GM18508 (cell line): ENCODE measurements at regions not wholly inside any gene's neighbourhood (a gene's known extent, or its start where the extent isn't known, plus 50 kb on each side); places are given as distances from the start of the nearest gene placed in this dataset.

Experiments used
- ATAC-seq: cut with Tn5 transposase; IDR thresholded peaks from one replicate; pipeline ENCODE4 v1.9.1; 2021; ENCODE audit warnings: moderate number of reproducible peaks; ENCODE audit not compliant: insufficient read depth, unreplicated experiment

DNA sequence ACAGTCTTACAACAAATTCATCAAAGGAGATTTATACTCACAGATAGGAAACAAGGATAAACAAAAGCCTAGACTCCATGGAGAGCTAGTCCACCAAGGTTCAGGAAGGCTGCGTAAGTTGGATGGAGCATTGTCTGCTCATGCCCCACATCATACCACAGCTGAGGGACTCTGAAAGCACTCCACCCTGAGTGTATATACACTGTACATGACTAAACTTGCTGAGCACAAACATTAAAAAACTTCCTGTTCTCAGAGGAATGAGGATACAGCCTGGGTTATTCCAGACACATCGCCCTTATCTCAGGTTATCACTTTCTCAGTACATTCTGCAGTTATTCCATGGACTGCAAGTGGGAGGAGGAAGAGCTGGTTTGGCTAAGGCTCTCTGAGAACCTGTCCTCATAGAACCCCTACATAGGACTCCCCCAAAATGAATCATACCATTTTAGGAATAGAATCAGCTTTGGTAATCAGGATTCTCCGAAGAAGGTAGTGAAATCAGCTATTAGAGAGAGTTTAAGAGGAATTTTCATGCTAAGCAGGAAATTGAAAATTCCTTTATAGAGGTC lies 58.0 kb upstream of the PRMT6 start:
- no peak for ATAC-seq

- no peak for ATAC-seq
These were observed 55.6 kb upstream of the PRMT6 start for GRCh38 chr1:107000902-107001301.

- ATAC-seq, result no peak
These were observed 52.5 kb upstream of the PRMT6 start for GRCh38 chr1:107003972-107004371.

GRCh38 chr1:107004421-107004820 lies 52.1 kb upstream of the PRMT6 start:
- ATAC-seq, result no peak
